C4-2B (cell line): ENCODE measurements at regions not wholly inside any gene's neighbourhood (a gene's known extent, or its start where the extent isn't known, plus 50 kb on each side); places are given as distances from the start of the nearest gene placed in this dataset.

Experiments used
- CTCF ChIP-seq: fragments of 450-650 bp; conservative IDR thresholded peaks from 2 replicates; pipeline ENCODE4 v1.5.1; 2017; ENCODE audit warnings: mild to moderate bottlenecking
- ZFX ChIP-seq: fragments of 450-650 bp; IDR thresholded peaks from 2 replicates; pipeline ENCODE4 v1.6.1; 2017

GRCh38 chr2:104965900-104966299 is 72.0 kb upstream of the MRPS9 start:
- TF ChIP-seq CTCF (no peak; the same call in 1 of the 2 replicates), ZFX (no peak)
